ENCODE measurements at regions not wholly inside any gene's neighbourhood (a gene's known extent, or its start where the extent isn't known, plus 50 kb on each side); places are given as distances from the start of the nearest gene placed in this dataset.

DNA sequence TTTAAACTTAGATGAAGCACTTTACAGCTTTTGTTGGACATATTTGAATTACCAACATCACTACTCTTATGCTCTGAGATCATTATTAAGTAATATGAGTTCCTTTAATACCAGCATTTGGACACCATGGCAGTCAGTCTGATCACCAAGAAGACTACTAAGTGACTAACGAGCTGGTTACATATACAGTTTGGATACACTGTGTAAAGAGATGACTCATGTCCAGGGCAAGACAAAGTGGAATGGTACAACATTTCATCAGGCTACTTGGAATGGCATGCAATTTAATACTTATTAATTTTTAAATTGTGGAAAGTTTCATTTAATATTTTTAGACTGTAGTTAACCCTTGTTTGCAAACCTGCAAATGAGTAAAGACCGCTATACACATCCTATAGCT lies 237.4 kb upstream of the PRDM9 start:
- TF ChIP-seq POLR2A (IDR thresholded peaks at IDR 0.05; ENCODE audit: low read length) (no peak), GATA1 (IDR thresholded peaks at IDR 0.05; ENCODE audit: low read depth, low read length) (no peak)
